ENCODE measurements at regions not wholly inside any gene's neighbourhood (a gene's known extent, or its start where the extent isn't known, plus 50 kb on each side); places are given as distances from the start of the nearest gene placed in this dataset.

DNA sequence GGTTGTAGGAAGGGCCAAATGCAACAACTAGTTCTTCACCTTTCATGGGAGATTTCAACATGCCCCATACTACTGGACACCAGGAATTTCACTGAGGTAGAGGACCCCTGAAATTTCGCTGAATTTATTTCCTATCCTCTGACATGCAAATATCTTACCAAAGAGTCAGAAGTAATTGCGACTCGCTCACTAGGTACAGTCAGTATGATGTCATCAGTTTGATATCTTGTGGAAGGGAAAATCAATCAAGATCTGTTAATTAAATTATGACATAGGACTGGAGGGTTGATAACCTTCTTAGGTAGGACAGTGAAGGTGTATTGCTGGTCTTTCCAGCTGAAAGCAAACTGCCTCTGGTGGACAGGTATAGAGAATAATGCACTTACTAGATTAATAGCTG lies 74.9 kb upstream of the TNIK start:
- no peak overlapping the region for H3K4me3 ChIP-seq (ENCODE audit: low read length, poor library complexity, severe bottlenecking)
- no peaks in the 10 kb centered on the region for H3K9me2 ChIP-seq (replicated peaks; ENCODE audit: low read depth, low read length)
- TF ChIP-seq, protein P1, sequence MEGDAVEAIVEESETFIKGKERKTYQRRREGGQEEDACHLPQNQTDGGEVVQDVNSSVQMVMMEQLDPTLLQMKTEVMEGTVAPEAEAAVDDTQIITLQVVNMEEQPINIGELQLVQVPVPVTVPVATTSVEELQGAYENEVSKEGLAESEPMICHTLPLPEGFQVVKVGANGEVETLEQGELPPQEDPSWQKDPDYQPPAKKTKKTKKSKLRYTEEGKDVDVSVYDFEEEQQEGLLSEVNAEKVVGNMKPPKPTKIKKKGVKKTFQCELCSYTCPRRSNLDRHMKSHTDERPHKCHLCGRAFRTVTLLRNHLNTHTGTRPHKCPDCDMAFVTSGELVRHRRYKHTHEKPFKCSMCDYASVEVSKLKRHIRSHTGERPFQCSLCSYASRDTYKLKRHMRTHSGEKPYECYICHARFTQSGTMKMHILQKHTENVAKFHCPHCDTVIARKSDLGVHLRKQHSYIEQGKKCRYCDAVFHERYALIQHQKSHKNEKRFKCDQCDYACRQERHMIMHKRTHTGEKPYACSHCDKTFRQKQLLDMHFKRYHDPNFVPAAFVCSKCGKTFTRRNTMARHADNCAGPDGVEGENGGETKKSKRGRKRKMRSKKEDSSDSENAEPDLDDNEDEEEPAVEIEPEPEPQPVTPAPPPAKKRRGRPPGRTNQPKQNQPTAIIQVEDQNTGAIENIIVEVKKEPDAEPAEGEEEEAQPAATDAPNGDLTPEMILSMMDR (conservative IDR thresholded peaks at IDR 0.05; ENCODE audit: low read length): no peak
- TF ChIP-seq EZH2phosphoT487 (IDR thresholded peaks at IDR 0.05; ENCODE audit: borderline replicate concordance): no peak
- H3K79me2 ChIP-seq (ENCODE audit: insufficient read depth, low read length): no peaks in the 10 kb centered on the region
- H4K20me1 ChIP-seq (ENCODE audit: insufficient read depth, low read length, poor library complexity, severe bottlenecking): no peaks in the 10 kb centered on the region
- no peak overlapping the region for H3K4me2 ChIP-seq (ENCODE audit: low read depth, low read length, poor library complexity, severe bottlenecking)
- H3K36me3 ChIP-seq (ENCODE audit: insufficient read depth, low read length): no peaks in the 10 kb centered on the region
- H3K9me3 ChIP-seq (ENCODE audit: insufficient read depth, low read depth, low read length): no peaks in the 10 kb centered on the region
- no peaks in the 10 kb centered on the region for H3K4me1 ChIP-seq (ENCODE audit: insufficient read depth, low read length, poor library complexity, severe bottlenecking)
- H3K27me3 ChIP-seq (ENCODE audit: insufficient read depth, low read length, poor library complexity, severe bottlenecking): no peaks in the 10 kb centered on the region
- H2AFZ ChIP-seq (ENCODE audit: low read length): no peak overlapping the region
- no peaks in the 10 kb centered on the region for H3F3A ChIP-seq (ENCODE audit: low read depth)
- no peak overlapping the region for H3K9ac ChIP-seq (ENCODE audit: low read depth, low read length, poor library complexity, severe bottlenecking)

GRCh38 chr3:171533702-171534101 lies 73.5 kb upstream of the TNIK start:
- no peaks in the 10 kb centered on the region for H3F3A ChIP-seq (ENCODE audit: low read depth)
- no peak overlapping the region for H3K9ac ChIP-seq (ENCODE audit: low read depth, low read length, poor library complexity, severe bottlenecking)
- H3K9me3 ChIP-seq (ENCODE audit: insufficient read depth, low read depth, low read length): no peaks in the 10 kb centered on the region
- no peaks in the 10 kb centered on the region for H3K9me2 ChIP-seq (replicated peaks; ENCODE audit: low read depth, low read length)
- no peaks in the 10 kb centered on the region for H4K20me1 ChIP-seq (ENCODE audit: insufficient read depth, low read length, poor library complexity, severe bottlenecking)
- H3K27me3 ChIP-seq (ENCODE audit: insufficient read depth, low read length, poor library complexity, severe bottlenecking): no peaks in the 10 kb centered on the region
- no peaks in the 10 kb centered on the region for H3K36me3 ChIP-seq (ENCODE audit: insufficient read depth, low read length)
- H2AFZ ChIP-seq (ENCODE audit: low read length): no peak overlapping the region
- no peak overlapping the region for H3K4me2 ChIP-seq (ENCODE audit: low read depth, low read length, poor library complexity, severe bottlenecking)
- no peaks in the 10 kb centered on the region for H3K4me1 ChIP-seq (ENCODE audit: insufficient read depth, low read length, poor library complexity, severe bottlenecking)
- TF ChIP-seq, protein P1 (conservative IDR thresholded peaks at IDR 0.05; ENCODE audit: low read length): no peak
- TF ChIP-seq EZH2phosphoT487 (IDR thresholded peaks at IDR 0.05; ENCODE audit: borderline replicate concordance): no peak
- H3K4me3 ChIP-seq (ENCODE audit: low read length, poor library complexity, severe bottlenecking): no peak overlapping the region
- H3K79me2 ChIP-seq (ENCODE audit: insufficient read depth, low read length): no peaks in the 10 kb centered on the region

GRCh38 chr3:171532294-171532693 lies 72.1 kb upstream of the TNIK start:
- Histone ChIP-seq H3F3A (ENCODE audit: low read depth) (no peaks in the 10 kb centered on the region), H3K4me2 (ENCODE audit: low read depth, low read length, poor library complexity, severe bottlenecking) (no peak overlapping the region), H3K9ac (ENCODE audit: low read depth, low read length, poor library complexity, severe bottlenecking) (no peak overlapping the region), H4K20me1 (ENCODE audit: insufficient read depth, low read length, poor library complexity, severe bottlenecking) (no peaks in the 10 kb centered on the region), H2AFZ (ENCODE audit: low read length) (no peak overlapping the region), H3K4me3 (ENCODE audit: low read length, poor library complexity, severe bottlenecking) (no peak overlapping the region), H3K79me2 (ENCODE audit: insufficient read depth, low read length) (no peaks in the 10 kb centered on the region), H3K36me3 (ENCODE audit: insufficient read depth, low read length) (no peaks in the 10 kb centered on the region), H3K9me3 (ENCODE audit: insufficient read depth, low read depth, low read length) (no peaks in the 10 kb centered on the region), H3K9me2 (replicated peaks; ENCODE audit: low read depth, low read length) (no peaks in the 10 kb centered on the region), H3K27me3 (ENCODE audit: insufficient read depth, low read length, poor library complexity, severe bottlenecking) (no peaks in the 10 kb centered on the region), H3K4me1 (ENCODE audit: insufficient read depth, low read length, poor library complexity, severe bottlenecking) (no peaks in the 10 kb centered on the region)
- TF ChIP-seq, protein P1 (conservative IDR thresholded peaks at IDR 0.05; ENCODE audit: low read length): no peak
- TF ChIP-seq EZH2phosphoT487 (IDR thresholded peaks at IDR 0.05; ENCODE audit: borderline replicate concordance): no peak

Data from Loucy (cell line).